HG03139 (cell line): ENCODE measurements at regions not wholly inside any gene's neighbourhood (a gene's known extent, or its start where the extent isn't known, plus 50 kb on each side); places are given as distances from the start of the nearest gene placed in this dataset.
"Not testable (repeated sequence)": the region's sequence is repeated elsewhere in the genome, so short reads cannot be mapped to it uniquely, and the experiment has no call there.

ENCODE experiments used
- ATAC-seq: cut with Tn5 transposase; IDR thresholded peaks from one replicate; pipeline ENCODE4 v1.9.1; 2021; ENCODE audit not compliant: unreplicated experiment

DNA sequence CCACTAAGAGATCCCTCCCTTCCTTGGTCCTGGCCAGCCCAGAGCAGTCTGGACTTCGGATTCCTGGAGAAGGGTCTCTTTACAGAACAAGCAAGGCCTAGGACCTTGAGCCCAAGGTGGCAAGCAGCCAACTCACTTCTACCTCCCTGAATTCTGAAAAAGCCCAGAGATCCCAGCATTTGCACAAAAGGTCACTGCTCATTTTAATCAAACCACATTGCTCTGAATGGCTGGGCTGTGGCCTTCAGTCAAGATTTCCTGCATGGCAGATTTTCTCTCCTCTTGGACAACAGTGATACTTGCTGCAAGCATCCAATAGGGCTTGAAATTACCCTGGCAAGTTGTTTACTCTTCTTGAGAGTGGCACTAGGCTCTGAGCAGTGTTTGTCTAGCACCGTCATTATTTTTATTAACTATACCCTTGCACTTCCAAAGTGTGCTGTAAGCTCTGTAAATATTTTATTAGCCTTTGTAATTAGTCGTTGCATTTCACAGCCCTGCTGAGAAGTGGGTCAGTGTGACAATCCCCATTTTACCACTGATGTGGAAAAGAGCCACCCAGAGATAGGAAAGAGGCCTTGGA, 274.7 kb upstream of the CTNNB1 start:
- no peak for ATAC-seq

DNA sequence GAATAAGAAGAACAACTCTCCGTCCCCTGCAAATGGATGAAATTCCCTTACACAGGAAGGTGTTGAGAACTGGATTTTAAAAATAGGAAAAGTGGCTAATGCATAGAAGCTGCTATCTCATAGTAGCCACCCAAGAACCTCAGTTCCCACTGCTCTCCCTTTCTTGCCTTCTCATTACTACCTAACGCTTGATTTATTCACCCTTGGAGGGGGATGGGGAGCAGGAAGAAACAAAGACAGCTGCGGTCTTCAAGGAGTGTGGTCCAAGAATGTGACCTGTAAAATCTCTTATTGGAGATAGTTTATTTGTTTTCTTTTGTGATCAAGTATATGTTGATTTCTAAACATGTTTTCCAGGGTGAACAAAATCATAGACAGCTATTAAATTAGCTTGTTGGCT, 274.1 kb upstream of the CTNNB1 start:
- ATAC-seq = no peak

DNA sequence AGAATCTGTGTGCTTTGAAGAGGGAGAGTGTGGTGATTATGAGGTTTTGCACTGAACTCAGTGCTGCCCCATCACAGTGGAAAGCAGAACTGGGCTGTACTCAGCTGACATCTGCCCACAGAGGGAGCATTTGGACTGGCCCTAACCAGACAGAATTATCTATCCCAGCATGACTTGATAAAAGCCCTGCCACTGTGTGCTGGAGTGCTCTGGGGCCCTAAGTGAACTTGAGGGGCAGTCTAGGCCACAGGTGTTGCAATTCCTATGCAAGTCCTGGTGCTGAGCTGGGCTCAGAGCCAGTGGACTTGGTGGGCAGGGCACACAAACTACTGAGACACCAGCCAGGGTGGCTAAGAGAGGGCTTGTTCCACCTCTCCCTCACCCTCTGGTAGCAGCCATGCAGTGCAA, 269.2 kb upstream of the CTNNB1 start:
- ATAC-seq = no peak

DNA sequence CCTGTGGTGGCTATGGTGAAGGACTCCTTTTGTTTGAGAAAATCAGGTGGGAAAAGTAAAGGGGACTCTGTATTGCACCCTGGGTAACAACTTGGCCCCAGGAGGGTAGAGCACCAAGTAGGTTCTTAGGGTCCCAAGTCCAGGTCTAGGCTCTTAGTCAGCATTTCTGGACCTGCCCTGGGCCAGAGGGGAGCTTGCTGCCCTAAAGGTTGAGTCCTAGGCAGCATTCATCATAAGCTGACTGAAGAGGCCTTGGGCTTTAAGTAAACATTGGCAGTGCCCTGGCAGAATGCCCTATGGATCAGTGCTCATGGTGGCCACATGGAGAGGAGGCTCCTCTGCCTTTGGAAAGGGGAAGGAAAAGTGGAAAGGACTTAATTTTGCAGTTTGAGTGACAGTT, 268.5 kb upstream of the CTNNB1 start:
- no peak for ATAC-seq

DNA sequence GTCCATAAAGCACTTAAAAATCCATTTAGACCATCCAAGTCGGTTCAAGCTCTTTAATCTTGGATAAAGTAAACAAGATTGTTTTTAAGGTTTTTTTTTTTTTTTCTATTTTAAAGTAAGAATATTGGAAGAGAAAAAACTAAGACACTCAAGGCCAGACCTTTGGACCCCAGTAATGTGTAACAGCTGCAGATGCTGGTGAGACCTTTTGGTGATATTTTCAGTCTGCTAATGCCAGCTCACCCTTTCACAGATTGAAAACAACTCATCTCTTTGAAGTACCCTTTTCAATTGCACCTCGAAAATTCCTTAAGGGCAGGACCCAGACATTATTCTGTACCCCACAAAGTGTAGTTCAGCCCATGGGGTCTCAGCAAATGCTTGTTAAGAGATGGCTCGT, 260.7 kb upstream of the CTNNB1 start:
- ATAC-seq = no peak

DNA sequence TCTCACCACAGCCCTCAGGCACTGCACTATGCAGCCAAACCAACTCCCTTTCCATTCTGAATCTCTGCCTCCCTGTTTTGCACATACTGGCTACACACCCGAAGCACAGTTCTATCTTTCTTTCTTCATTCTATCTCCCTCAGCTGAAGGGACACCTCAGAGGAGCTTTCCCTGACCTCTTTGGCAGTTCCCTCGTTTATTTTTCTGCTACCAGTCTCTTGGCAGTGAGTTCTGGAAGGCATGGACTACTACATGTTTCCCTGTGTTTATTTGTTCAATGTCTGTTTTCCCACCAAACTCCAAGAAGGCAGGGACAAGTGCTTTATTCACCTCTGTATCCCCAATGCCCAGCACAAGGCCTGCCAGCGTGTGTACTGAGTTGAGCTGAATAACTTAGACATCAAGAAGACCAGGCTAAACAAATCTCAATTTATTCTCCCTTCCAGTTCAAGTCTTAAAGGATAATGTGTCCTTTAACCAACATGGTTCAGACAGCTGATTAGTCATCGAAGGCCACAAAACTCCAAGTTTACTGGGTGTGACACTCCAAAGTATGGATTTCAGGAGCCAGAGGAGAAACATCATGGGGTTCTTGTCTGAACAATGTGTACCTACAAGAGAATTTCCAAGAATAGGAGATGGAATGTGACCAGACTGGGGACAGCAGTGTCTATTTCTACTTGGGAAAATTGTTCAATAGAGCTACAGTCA, 260.1 kb upstream of the CTNNB1 start:
- ATAC-seq = no peak

DNA sequence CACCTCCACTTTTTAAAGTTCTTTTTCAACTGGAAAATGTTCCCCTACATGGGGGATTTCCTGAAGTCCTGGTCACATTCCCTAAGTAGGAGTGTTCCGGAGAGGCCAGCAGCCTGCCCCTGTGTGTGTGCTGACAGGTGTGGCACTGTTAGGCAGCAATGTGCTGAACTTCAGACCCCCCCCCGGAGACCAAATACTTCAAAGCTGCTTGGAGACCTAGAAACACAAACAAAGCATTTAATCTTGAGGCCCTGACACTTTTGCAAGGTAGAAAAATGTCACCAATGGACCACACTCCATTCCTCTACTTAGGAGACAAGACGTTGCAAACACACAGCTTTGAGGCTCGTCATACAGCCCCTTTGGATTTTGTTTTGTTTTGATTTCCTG, 259.6 kb upstream of the CTNNB1 start:
- ATAC-seq = no peak

DNA sequence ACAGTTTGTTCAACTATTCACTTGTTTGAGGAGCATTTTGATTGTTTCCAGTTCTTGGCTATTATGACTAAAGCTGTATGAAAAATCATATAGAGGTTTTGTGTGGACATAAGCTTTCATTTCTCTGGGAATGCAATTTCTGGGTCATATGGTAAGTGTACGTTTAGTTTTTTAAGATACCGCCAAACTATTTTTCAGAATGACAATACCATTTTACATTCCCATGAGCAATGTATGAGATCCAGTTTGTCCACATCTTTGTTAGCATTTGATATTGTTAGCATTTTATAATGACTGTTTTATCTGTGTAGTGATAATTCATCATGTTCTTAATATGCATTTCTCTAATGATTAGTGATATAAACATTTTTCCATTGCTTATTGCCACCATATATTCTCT, 258.7 kb upstream of the CTNNB1 start:
- ATAC-seq = no peak

DNA sequence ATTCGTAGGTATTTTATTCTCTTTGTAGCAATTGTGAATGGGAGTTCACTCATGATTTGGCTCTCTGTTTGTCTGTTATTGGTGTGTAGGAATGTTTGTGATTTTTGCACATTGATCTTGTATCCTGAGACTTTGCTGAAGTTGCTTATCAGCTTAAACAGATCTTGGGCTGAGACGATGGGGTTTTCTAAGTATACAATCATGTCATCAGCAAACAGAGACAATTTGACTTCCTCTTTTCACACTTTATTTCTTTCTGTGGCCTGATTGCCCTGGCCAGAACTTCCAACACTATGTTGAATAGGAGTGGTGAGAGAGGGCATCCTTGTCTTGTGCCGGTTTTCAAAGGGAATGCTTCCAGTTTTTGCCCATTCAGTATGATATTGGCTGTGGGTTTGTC, 252.3 kb upstream of the CTNNB1 start:
- ATAC-seq = not testable (repeated sequence)

DNA sequence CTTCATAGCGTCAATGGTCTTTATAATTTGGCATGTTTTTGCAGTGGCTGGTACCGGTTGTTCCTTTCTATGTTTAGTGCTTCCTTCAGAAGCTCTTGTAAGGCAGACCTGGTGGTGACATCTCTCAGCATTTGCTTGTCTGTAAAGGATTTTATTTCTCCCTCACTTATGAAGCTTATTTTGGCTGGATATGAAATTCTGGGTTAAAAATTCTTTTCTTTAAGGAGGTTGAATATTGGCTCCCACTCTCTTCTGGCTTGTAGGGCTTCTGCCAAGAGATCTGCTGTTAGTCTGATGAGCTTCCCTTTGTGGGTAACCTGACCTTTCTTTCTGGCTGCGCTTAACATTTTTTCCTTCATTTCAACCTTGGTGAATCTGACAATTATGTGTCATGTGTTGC, 250.0 kb upstream of the CTNNB1 start:
- not testable (repeated sequence) for ATAC-seq

DNA sequence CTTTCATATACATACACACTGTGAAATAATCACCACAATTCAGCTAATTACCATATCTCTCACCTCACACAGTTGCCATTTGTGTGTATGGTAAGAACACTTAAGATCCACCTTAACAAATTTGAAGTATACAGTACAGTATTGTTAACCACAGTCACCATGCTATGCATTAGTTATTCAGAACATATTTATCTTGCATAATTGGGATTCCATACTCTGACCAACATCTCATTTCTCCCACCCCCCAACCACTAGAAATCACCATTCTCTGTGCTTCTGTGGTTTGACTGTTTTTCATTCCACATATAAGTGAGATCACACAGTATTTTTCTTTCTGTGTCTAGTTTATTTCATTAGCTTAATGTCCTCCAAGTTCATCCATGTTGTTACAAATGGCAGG, 247.7 kb upstream of the CTNNB1 start:
- ATAC-seq = no peak

DNA sequence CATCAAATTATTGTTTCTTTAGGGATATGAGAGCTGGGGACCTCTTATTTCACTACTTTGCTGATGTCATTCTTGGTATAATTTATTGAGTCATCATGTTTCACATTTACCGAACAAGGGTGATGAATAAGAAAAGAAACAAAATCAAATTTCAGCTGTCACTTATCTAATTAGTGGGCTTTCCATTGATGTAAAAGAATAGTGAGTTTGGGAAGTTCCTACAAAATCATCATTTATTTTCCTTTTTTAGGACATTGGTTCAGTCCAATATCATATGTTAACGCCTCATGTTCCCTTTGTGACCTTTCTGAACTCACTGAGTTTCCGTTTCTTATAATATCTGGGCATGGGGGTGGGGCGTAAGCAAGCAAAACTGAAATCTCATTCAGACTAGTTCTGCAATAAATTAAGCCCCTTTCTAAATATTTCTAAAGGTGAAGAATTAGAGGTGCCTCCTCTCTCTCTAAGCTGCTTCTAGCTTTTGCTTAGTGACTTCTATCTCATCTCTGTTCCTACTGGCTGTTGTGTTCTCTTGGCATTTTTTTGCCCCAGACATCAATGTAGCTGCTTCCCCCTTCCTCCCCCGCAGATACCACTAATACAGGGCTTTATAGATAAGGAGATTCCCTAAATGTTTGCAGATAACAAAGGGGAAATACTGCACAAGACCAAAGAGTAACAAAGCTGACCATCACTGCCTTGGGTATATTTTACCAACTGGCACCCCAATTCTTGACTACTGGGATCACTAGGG, 238.0 kb upstream of the CTNNB1 start:
- no peak for ATAC-seq

DNA sequence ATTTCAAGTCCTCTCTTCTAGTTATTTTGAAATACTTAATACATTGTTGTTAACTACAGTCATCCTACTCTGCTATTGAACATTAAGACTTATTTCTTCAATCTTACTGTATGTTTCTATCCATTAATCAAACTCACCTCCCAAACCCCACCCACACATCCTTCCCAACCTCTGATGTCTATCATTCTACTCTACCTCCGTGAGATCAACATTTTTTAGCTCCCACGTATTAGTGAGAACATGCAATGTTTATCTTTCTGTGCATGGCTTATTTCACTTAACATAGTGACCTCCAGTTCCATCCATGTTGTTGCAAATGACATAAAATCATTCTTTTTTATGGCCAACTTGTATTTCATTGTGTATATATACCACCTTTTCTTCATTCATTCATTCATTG, 236.6 kb upstream of the CTNNB1 start:
- ATAC-seq = no peak

DNA sequence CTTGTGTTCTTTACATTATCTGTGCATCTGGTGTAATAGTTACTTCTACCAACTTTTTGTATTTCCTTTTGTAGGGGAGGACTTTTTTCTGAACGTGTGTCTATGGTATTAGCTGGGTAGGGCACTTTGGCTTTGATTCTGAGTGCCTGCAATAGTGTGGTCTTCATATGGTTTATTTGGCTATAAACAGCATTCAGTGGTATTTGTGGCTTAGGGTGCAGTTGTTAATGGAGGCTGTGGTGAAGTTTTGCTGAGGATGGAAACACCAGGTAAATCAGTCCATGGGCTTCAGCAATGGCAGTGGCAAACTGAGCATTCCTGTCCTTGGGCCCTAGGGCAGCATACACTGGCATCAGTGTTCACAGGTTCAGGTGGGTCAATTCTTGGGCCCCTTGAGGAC, 230.6 kb upstream of the CTNNB1 start:
- no peak for ATAC-seq

DNA sequence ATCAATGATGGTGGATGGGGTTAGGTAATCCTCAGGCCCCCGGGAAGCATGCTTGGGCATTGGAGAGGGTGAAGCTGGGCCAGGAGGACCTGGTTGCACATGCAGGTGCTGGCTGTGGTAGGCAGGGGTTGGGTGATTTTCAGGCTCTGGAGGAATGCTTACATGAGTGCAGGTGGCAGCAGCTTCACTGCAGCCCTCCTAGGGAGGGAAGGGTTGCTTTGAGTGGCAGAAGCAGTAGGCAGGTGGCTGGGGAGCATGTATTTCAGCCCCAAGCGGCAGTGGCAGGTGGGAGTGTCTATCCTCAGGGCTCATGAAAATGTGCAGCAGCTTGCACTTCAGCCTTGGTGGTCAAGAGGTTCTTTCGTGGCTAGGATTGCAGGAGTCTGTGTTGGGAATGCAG, 230.0 kb upstream of the CTNNB1 start:
- no peak for ATAC-seq

DNA sequence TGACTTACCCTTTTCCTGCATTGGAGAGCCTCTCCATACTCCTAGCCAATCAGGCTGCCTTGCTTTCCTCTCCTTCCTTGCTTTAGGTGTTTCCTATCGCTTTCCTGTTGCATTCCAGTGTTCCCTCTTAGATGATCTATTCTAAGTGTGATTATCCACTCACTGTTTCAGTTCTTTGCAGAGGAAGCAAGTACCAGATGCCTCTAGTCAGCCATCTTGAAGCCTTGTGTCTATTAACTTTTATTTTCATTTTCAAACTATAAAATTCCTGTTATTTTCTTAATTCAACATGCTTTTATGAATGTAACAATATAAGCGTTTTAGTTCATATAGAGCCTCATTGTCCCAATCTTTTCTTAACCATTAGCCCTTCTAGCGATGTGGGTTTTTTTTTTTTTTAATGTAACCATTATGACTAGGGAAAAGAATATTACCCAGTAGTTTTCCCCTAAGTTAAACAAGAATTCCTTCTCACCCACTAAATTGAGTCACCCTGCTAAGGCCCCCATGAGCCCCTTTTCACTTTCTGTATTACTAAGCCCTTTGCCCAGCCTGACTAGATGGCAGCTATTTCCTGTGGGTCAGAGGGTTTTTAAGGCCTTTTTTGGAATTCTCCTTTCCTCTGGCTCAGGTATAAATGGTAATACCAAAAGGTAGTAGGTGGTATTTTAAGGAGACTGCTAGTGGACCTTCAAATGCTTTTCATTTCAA, 229.4 kb upstream of the CTNNB1 start:
- no peak for ATAC-seq

DNA sequence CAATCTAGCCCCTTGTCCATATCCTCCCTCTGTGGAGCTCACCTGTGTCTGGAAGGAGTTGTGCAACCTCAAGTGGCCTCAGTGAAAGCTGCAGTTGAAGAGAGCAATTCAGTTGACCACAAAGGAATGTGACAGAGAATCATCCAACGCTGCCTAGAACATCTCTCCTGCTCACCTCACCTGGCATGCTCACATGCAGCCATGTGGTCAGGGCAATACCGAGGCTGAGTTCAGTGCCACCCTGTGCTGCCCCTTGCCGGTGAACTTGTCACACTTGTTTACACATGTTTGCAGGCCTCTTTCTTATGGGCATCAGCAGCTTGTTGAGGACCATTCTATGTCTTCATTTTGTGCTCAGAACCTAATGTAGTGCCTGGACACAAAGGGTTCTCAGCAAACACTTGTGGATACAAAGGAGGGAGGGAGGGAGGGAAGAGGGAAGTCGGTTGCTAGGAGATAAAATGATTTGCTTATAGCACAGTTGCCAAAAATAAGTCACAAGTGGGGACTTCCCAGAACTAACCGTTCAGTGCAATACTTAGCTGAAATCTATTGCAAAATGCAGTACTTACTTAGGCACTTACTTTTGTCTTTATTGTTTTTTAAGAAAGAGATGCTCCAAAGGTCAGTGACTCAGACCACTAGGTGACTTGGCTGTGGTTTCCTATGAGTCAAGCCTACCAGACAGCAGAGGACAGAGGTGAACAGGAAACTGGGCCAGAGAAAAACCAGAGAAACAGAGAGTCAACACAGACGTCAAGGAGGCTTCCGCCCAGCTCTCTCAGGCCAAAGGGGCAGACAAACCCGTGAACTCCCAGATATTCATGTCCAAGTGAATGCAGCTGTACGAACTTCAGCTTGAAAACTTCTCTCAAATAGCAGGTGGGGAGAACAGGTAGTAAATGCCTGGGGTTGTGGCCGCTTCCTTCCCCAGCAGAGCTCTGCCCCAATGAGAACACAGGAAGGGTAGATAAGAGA, 227.8 kb upstream of the CTNNB1 start:
- ATAC-seq = peak; percentile 95

DNA sequence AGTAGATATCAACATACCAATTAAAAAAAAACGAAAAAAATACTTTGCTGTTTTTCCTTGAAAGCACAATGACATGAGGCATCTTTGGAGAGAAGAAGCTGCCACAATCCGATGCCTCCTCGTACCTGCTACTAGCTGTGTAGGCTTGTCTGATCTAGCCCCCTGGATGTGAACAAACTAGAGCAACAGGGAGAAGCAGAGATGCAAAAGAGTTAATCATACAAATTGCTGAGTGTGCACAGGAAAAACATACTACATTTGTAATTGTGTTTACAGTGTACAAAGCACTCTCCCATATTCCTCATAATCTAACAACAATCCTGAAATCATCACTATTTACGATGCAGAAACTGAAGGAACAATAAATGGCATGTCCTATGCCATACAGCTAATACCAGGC, 227.0 kb upstream of the CTNNB1 start:
- no peak for ATAC-seq

DNA sequence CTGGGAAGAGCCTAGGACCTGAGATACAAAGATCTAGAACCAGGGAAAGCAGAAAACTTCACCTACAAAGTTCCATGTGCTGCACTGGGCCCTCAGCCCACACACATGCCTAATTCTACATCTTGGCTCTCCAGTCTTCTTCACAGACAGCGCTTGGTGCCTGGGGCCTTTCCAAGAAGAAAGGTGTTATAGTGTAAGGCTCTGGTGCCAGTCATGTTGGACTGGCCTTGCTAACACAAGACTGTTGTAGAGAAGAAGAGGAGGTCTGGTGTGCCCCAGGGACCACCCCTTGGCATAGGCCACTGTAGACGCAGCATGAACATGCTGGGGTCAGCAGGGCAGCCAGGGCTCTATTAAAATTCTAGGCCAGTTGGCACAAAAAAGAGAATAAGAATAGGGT, 226.2 kb upstream of the CTNNB1 start:
- no peak for ATAC-seq

DNA sequence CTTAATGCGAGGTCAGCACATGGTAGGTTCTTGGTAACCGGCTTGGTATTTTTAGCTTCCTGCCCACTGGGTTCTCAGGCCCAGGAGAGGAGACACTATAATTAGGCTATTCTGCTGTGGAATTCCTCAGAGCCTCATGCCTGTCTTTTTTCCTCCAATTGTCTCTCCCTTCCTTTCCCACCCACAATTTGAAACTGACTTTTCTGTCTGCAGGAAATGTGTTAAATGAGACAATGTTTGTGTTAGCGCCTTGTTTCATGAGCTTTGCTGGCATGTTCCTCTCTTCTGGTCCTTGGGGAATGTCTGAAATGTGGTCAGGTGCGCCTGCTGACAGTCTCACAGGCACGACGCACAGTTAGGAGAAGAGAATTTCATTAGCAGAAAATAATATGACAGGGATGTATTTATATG, 223.6 kb upstream of the CTNNB1 start:
- no peak for ATAC-seq

DNA sequence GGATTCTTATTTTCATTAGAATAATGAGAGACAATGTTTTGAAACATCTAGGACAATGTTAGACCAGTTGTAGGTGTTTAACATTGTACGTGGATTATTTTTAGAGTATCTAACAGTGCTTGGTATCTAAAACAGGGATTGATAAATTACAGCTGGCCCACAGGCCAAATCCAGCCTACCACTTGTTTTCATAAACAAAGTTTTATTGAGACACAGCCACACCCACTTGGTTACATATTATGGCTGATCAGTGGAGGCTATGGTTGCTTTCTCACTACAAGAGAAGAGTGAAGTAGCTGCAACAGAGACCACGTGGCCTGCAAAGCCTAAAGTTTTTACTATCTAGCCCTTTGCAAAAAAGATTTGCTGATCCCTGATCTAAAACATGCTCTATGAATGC, 223.1 kb upstream of the CTNNB1 start:
- ATAC-seq = no peak
